Stimulated activated CD4-positive, alpha-beta T cell treated with anti-CD3 and anti-CD28 coated beads, Interleukin-2, amount 100 ng/mL, for 48 hours (primary cell): ENCODE measurements at regions not wholly inside any gene's neighbourhood (a gene's known extent, or its start where the extent isn't known, plus 50 kb on each side); places are given as distances from the start of the nearest gene placed in this dataset.

Experiments used
- DNase-seq, 2 donors: peaks; one replicate each; pipeline ENCODE4 v3.0.0-alpha.2; 2020

- peak; percentile 73 to 78 for DNase-seq
Measured at GRCh38 chr3:194769020-194769643, 83.4 kb downstream of the FAM43A start.

GRCh38 chr3:194772241-194773000 lies 86.7 kb downstream of the FAM43A start:
- DNase-seq: no peak

- no peak for DNase-seq
Measured at GRCh38 chr3:194773216-194773615, 87.5 kb downstream of the FAM43A start.

GRCh38 chr3:194773771-194774455 lies 88.2 kb downstream of the FAM43A start:
- DNase-seq: no peak

- no peak for DNase-seq
Measured at GRCh38 chr3:194775266-194775665, 89.6 kb downstream of the FAM43A start.

GRCh38 chr3:194775731-194776130 lies 90.0 kb downstream of the FAM43A start:
- DNase-seq: no peak

GRCh38 chr3:194777729-194778128 lies 92.0 kb downstream of the FAM43A start:
- DNase-seq: no peak

- DNase-seq: no peak
Measured at GRCh38 chr3:194779729-194780224, 94.1 kb downstream of the FAM43A start.

- no peak for DNase-seq
Measured at GRCh38 chr3:194780706-194781105, 95.0 kb downstream of the FAM43A start.

GRCh38 chr3:194781617-194782016 lies 95.9 kb downstream of the FAM43A start:
- DNase-seq: no peak

- no peak for DNase-seq
Measured at GRCh38 chr3:194782698-194783404, 97.2 kb downstream of the FAM43A start.

- DNase-seq: no peak
Measured at GRCh38 chr3:194784361-194784760, 98.7 kb downstream of the FAM43A start.

GRCh38 chr3:194785315-194785714 lies 99.6 kb downstream of the FAM43A start:
- DNase-seq: no peak

GRCh38 chr3:194787072-194787471 lies 101.4 kb downstream of the FAM43A start:
- DNase-seq: no peak

GRCh38 chr3:194787650-194788049 lies 102.0 kb downstream of the FAM43A start:
- no peak for DNase-seq

GRCh38 chr3:194792368-194792767 lies 106.7 kb downstream of the FAM43A start:
- no peak for DNase-seq

GRCh38 chr3:194797555-194798250 lies 112.0 kb downstream of the FAM43A start:
- DNase-seq: no peak

- DNase-seq: no peak
Measured at GRCh38 chr3:194798486-194798885, 112.8 kb downstream of the FAM43A start.

- no peak for DNase-seq
Measured at GRCh38 chr3:194800002-194800401, 114.3 kb downstream of the FAM43A start.

- DNase-seq: no peak
Measured at GRCh38 chr3:194801461-194802432, 116.1 kb downstream of the FAM43A start.

- DNase-seq: no peak
Measured at GRCh38 chr3:194804796-194805195, 119.1 kb downstream of the FAM43A start.
